K562 (cell line): ENCODE measurements at regions not wholly inside any gene's neighbourhood (a gene's known extent, or its start where the extent isn't known, plus 50 kb on each side); places are given as distances from the start of the nearest gene placed in this dataset.

Experiments
- EP300 ChIP-seq: IDR thresholded peaks from 2 replicates; pipeline ENCODE4 v1.6.1; 2012; ENCODE audit warnings: low read length, improper control_type of control experiment
- SIN3B ChIP-seq: fragments of 450-650 bp; IDR thresholded peaks from 2 replicates; pipeline ENCODE4 v1.6.1; 2017; ENCODE audit warnings: low read depth, mild to moderate bottlenecking, moderate library complexity
- SRSF9 ChIP-seq: fragments of 200-400 bp; formaldehyde crosslinking; IDR thresholded peaks from 2 replicates; pipeline ENCODE4 v1.6.1; 2017; ENCODE audit warnings: low read depth, low read length, borderline replicate concordance
- TF ChIP-seq, protein P1 (sequence below): conservative IDR thresholded peaks from 2 replicates; pipeline ENCODE4 v1.6.1; 2011; ENCODE audit warnings: low read depth, mild to moderate bottlenecking, low read length; ENCODE audit not compliant: control insufficient read depth
- TF ChIP-seq, protein P2 (sequence below), 3 experiments: IDR thresholded peaks in 2 of 3; conservative IDR thresholded peaks in 1 of 3; 2 replicates each; pipeline ENCODE4 v1.5.1; 2011 to 2012; ENCODE audit warnings: low read length in 3 of 3, mild to moderate bottlenecking in 3 of 3, control low read depth in 2 of 3, improper control_type of control experiment in 1 of 3, inconsistent platforms in 1 of 3, low read depth in 1 of 3, mixed read lengths in 1 of 3, moderate library complexity in 1 of 3; ENCODE audit not compliant: insufficient read depth in 2 of 3

DNA sequence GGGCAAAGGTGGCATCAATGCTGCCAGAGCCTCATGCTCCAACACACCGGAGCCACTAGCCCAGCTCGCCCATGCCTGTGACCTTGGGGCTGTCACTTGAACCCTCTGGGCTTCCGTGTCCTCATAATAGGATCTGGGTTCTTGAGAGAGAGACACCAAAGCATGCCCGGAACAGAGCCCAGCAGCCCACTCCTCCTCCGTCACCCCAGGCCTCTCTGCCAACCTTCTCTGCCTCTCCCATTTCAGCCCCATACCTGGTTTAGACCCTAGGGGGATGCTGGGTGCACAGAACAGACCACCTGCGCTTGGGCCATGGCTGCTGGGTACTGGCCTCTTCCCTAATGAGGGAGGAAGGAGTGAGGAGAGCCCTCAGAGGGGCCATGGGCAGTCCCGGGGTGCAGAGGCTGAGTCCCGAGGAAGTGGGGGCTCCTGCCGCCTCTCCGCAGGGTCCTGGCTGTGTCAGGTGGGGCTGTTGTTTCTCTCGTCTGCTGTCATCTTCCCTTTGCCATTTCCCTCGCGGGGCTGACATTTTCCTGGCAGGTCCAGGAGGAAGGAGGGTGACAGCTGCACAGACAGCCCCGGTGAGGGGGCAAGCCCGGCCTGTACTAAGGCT lies 172.4 kb upstream of the RTL1 start:
- TF ChIP-seq, protein P1, sequence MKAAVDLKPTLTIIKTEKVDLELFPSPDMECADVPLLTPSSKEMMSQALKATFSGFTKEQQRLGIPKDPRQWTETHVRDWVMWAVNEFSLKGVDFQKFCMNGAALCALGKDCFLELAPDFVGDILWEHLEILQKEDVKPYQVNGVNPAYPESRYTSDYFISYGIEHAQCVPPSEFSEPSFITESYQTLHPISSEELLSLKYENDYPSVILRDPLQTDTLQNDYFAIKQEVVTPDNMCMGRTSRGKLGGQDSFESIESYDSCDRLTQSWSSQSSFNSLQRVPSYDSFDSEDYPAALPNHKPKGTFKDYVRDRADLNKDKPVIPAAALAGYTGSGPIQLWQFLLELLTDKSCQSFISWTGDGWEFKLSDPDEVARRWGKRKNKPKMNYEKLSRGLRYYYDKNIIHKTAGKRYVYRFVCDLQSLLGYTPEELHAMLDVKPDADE = no peak
- TF ChIP-seq SRSF9 = no peak
- TF ChIP-seq EP300 = no peak
- TF ChIP-seq, protein P2, sequence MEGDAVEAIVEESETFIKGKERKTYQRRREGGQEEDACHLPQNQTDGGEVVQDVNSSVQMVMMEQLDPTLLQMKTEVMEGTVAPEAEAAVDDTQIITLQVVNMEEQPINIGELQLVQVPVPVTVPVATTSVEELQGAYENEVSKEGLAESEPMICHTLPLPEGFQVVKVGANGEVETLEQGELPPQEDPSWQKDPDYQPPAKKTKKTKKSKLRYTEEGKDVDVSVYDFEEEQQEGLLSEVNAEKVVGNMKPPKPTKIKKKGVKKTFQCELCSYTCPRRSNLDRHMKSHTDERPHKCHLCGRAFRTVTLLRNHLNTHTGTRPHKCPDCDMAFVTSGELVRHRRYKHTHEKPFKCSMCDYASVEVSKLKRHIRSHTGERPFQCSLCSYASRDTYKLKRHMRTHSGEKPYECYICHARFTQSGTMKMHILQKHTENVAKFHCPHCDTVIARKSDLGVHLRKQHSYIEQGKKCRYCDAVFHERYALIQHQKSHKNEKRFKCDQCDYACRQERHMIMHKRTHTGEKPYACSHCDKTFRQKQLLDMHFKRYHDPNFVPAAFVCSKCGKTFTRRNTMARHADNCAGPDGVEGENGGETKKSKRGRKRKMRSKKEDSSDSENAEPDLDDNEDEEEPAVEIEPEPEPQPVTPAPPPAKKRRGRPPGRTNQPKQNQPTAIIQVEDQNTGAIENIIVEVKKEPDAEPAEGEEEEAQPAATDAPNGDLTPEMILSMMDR (IDR thresholded peaks at IDR 0.05 in 2 of 3, conservative IDR thresholded peaks at IDR 0.05 in 1 of 3; ENCODE audit: insufficient read depth in 2 of 3, low read depth in 1 of 3, low read length in 3 of 3) = no peak
- TF ChIP-seq SIN3B = no peak
